ENCODE measurements at regions not wholly inside any gene's neighbourhood (a gene's known extent, or its start where the extent isn't known, plus 50 kb on each side); places are given as distances from the start of the nearest gene placed in this dataset.

DNA sequence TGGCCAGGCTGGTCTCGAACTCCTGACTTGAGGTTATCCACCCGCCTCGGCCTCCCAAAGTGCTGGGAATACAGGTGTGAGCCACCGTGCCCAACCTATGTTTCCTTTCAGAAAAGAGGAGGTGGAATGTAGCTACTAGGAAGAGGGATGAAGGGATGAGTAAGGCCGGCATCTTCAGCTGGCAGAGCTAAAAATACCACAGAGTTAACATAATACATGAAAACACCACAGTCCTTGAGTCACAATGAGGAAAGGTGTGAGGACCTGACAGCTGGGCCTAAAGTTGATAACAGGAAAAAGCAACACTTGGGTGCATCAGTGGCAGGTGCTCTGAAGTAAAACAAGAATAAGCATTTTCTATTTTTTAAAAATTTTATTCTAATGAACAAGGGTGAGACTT lies 392.2 kb downstream of the DIPK2A start:
- TF ChIP-seq CTCF (conservative IDR thresholded peaks at IDR 0.05; ENCODE audit: low read depth, low read length) (no peak), EZH2 (IDR thresholded peaks at IDR 0.05; ENCODE audit: borderline replicate concordance, low read depth, low read length, poor library complexity, severe bottlenecking) (no peak)

Measured in A673 (cell line).